ENCODE measurements at regions not wholly inside any gene's neighbourhood (a gene's known extent, or its start where the extent isn't known, plus 50 kb on each side); places are given as distances from the start of the nearest gene placed in this dataset.

DNA sequence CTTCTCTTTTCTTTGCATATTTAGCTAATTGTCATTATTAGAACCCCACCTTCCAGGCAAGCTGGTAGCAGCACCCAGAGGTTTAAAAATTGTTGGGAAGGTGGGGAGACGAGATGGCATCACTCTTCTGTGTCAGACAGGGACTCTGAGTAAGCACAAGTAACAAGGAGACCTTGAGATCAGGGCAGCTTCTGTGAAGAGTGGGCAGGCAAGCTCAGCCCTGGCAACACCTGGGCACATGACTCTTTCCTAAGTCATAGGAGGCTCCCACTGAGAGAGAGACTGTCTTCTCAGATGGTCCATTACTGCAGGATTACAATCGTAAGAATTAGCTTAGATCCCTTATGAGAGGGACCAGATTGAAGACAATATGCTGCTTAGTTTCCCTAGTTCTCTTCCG, 183.5 kb downstream of the BRINP2 start:
- Histone ChIP-seq H4K20me1 (ENCODE audit: low read depth) (no peaks in the 10 kb centered on the region), H2AFZ (replicated peaks) (no peak overlapping the region), H3K9ac (no peak overlapping the region), H3K4me2 (no peak overlapping the region), H3K4me1 (peaks cover 21% of the 10 kb centered on the region), H3K27me3 (no peaks in the 10 kb centered on the region), H3K27ac (no peak overlapping the region), H3K9me3 (ENCODE audit: low read depth) (no peaks in the 10 kb centered on the region), H3K4me3 (no peak overlapping the region), H3K79me2 (ENCODE audit: low read depth) (no peaks in the 10 kb centered on the region), H3K36me3 (no peaks in the 10 kb centered on the region), H3F3A (ENCODE audit: low read depth) (no peaks in the 10 kb centered on the region)
- H3K9me3 Mint-ChIP-seq, result no peaks in the 10 kb centered on the region
- H3K27ac Mint-ChIP-seq, result no peak overlapping the region
- no peaks in the 10 kb centered on the region for H3K36me3 Mint-ChIP-seq
- no peak overlapping the region for H3K4me3 Mint-ChIP-seq
- DNase-seq (ENCODE audit: low spot score), result no peak
- H3K4me1 Mint-ChIP-seq, result peaks cover 3% of the 10 kb centered on the region
- TF ChIP-seq, protein P1, sequence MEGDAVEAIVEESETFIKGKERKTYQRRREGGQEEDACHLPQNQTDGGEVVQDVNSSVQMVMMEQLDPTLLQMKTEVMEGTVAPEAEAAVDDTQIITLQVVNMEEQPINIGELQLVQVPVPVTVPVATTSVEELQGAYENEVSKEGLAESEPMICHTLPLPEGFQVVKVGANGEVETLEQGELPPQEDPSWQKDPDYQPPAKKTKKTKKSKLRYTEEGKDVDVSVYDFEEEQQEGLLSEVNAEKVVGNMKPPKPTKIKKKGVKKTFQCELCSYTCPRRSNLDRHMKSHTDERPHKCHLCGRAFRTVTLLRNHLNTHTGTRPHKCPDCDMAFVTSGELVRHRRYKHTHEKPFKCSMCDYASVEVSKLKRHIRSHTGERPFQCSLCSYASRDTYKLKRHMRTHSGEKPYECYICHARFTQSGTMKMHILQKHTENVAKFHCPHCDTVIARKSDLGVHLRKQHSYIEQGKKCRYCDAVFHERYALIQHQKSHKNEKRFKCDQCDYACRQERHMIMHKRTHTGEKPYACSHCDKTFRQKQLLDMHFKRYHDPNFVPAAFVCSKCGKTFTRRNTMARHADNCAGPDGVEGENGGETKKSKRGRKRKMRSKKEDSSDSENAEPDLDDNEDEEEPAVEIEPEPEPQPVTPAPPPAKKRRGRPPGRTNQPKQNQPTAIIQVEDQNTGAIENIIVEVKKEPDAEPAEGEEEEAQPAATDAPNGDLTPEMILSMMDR (IDR thresholded peaks at IDR 0.05), result no peak
- TF ChIP-seq EZH2phosphoT487 (IDR thresholded peaks at IDR 0.05) (no peak), EZH2 (IDR thresholded peaks at IDR 0.05) (no peak)
- H3K27me3 Mint-ChIP-seq (ENCODE audit: insufficient read depth, low read depth), result peaks cover 4% of the 10 kb centered on the region

DNA sequence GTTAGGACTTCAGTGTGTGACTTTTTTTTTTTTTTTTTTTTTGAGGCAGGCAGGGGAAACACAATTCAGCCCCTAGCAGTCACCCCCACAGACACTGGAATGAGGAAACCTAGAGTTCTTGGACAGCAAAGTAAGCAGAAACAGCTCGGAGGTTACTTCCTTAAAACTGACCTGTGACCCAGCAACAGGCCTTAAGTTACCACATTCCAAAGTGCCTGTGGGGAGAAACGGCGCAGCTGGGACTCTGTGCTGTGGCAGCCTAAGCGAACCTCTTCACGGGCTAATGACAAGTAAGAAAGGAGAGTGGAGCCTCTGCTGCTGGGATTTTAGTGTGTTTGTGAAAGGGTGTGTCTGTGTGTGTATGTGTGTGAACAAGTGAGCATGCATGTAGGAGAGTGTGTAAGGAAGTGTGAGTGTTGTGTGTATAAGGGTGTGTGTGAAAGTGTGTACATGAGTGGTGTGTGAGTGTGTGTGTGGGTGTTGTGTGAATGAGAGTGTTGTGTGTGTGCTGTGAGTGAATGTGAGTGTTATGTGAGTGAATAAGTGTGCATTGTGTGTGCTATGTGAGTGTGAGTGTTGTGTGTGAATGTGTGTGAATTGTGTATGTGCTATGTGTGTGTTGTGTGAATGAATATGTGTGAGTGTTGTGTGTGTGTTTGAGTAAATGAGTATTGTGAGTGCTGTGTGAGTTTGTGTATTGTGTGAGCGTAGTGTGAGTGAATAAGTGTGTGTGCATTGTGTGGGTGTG, 180.8 kb downstream of the BRINP2 start:
- Histone ChIP-seq H4K20me1 (ENCODE audit: low read depth) (no peaks in the 10 kb centered on the region), H3K79me2 (ENCODE audit: low read depth) (no peaks in the 10 kb centered on the region), H3K4me3 (no peak overlapping the region), H3K4me2 (peak overlapping the region; percentile 27), H3K36me3 (no peaks in the 10 kb centered on the region), H3K27me3 (no peaks in the 10 kb centered on the region), H3K9ac (no peak overlapping the region), H2AFZ (replicated peaks) (no peak overlapping the region), H3K4me1 (peaks cover 21% of the 10 kb centered on the region), H3F3A (ENCODE audit: low read depth) (no peaks in the 10 kb centered on the region), H3K9me3 (ENCODE audit: low read depth) (no peaks in the 10 kb centered on the region), H3K27ac (no peak overlapping the region)
- DNase-seq (ENCODE audit: low spot score), result peak; percentile 63
- Mint-ChIP-seq H3K9me3 (no peaks in the 10 kb centered on the region), H3K4me3 (no peak overlapping the region), H3K27ac (no peak overlapping the region), H3K27me3 (ENCODE audit: insufficient read depth, low read depth) (peaks cover 4% of the 10 kb centered on the region), H3K36me3 (no peaks in the 10 kb centered on the region), H3K4me1 (no peaks in the 10 kb centered on the region)
- TF ChIP-seq, protein P1 (IDR thresholded peaks at IDR 0.05), result no peak
- no peak for TF ChIP-seq EZH2 (IDR thresholded peaks at IDR 0.05)
- TF ChIP-seq EZH2phosphoT487 (IDR thresholded peaks at IDR 0.05), result no peak

DNA sequence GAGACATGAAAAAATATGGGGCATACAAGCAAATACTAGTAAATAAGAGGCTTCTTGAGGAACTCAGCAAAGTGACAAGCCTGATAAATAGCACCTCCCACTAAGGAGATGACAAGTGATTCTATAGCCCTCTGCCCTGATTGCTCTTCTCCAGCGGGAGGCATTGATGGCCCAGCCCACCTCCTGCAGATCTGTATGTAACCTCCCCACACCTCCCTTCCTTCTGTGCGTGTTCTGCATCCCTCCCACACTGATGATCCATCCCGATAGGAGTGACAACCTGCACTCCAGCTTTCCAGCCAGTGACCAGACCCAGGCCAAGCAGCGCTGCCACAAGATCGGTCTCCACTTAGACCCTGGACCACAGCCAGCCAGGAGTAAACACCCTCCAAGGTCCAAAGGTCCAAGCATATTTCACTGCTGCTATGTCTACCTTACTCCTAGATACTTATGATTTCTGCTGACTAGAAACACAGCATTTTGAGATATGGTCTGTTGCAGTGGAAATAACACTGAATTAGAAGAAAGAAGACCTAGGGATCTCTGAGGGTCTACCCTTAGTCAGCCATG, 176.1 kb downstream of the BRINP2 start:
- Histone ChIP-seq H3K27ac (no peak overlapping the region), H4K20me1 (ENCODE audit: low read depth) (no peaks in the 10 kb centered on the region), H3K4me3 (no peak overlapping the region), H3K9ac (no peak overlapping the region), H3K4me2 (no peak overlapping the region), H2AFZ (replicated peaks) (no peak overlapping the region), H3K79me2 (ENCODE audit: low read depth) (no peaks in the 10 kb centered on the region), H3K4me1 (peaks cover 21% of the 10 kb centered on the region), H3F3A (ENCODE audit: low read depth) (no peaks in the 10 kb centered on the region), H3K9me3 (ENCODE audit: low read depth) (no peaks in the 10 kb centered on the region), H3K36me3 (no peaks in the 10 kb centered on the region), H3K27me3 (no peaks in the 10 kb centered on the region)
- no peaks in the 10 kb centered on the region for H3K9me3 Mint-ChIP-seq
- peaks cover 5% of the 10 kb centered on the region for H3K27me3 Mint-ChIP-seq (ENCODE audit: insufficient read depth, low read depth)
- H3K27ac Mint-ChIP-seq, result no peak overlapping the region
- TF ChIP-seq, protein P1 (IDR thresholded peaks at IDR 0.05), result no peak
- no peak for TF ChIP-seq EZH2 (IDR thresholded peaks at IDR 0.05)
- TF ChIP-seq EZH2phosphoT487 (IDR thresholded peaks at IDR 0.05), result no peak
- no peaks in the 10 kb centered on the region for H3K36me3 Mint-ChIP-seq
- DNase-seq (ENCODE audit: low spot score), result no peak
- no peak overlapping the region for H3K4me3 Mint-ChIP-seq
- no peaks in the 10 kb centered on the region for H3K4me1 Mint-ChIP-seq
